GM19467 (cell line): ENCODE measurements at regions not wholly inside any gene's neighbourhood (a gene's known extent, or its start where the extent isn't known, plus 50 kb on each side); places are given as distances from the start of the nearest gene placed in this dataset.
"Not testable (repeated sequence)": the region's sequence is repeated elsewhere in the genome, so short reads cannot be mapped to it uniquely, and the experiment has no call there.

Experiments
- ATAC-seq: cut with Tn5 transposase; IDR thresholded peaks from one replicate; pipeline ENCODE4 v1.9.1; 2021; ENCODE audit warnings: mild to moderate bottlenecking, moderate library complexity; ENCODE audit not compliant: unreplicated experiment

- ATAC-seq: no peak
These were observed 73.9 kb downstream of the RMI1 start for GRCh38 chr9:84054341-84055010.

GRCh38 chr9:84057662-84058061 is 77.1 kb downstream of the RMI1 start:
- ATAC-seq: no peak

- ATAC-seq: no peak
These were observed 79.3 kb downstream of the RMI1 start for GRCh38 chr9:84059936-84060335.

GRCh38 chr9:84061613-84062193 is 81.1 kb downstream of the RMI1 start:
- no peak for ATAC-seq

- no peak for ATAC-seq
These were observed 81.9 kb downstream of the RMI1 start for GRCh38 chr9:84062538-84062937.

- no peak for ATAC-seq
These were observed 87.2 kb downstream of the RMI1 start for GRCh38 chr9:84067821-84068220.

- ATAC-seq: no peak
These were observed 88.3 kb downstream of the RMI1 start for GRCh38 chr9:84068872-84069271.

- no peak for ATAC-seq
These were observed 90.0 kb downstream of the RMI1 start for GRCh38 chr9:84070590-84070989.

GRCh38 chr9:84072621-84073180 is 92.1 kb downstream of the RMI1 start:
- ATAC-seq: no peak

- ATAC-seq: no peak
These were observed 94.4 kb downstream of the RMI1 start for GRCh38 chr9:84075004-84075403.

- ATAC-seq: no peak
These were observed 95.8 kb downstream of the RMI1 start for GRCh38 chr9:84076384-84076783.

GRCh38 chr9:84077816-84078215 is 97.2 kb downstream of the RMI1 start:
- not testable (repeated sequence) for ATAC-seq

GRCh38 chr9:84079994-84080393 is 99.4 kb downstream of the RMI1 start:
- no peak for ATAC-seq

GRCh38 chr9:84101964-84102632 is 121.5 kb downstream of the RMI1 start:
- ATAC-seq: no peak

GRCh38 chr9:84103651-84104377 is 123.2 kb downstream of the RMI1 start:
- no peak for ATAC-seq

- no peak for ATAC-seq
These were observed 126.5 kb downstream of the RMI1 start for GRCh38 chr9:84107081-84107480.

- ATAC-seq: no peak
These were observed 127.4 kb downstream of the RMI1 start for GRCh38 chr9:84107995-84108394.

- no peak for ATAC-seq
These were observed 131.1 kb downstream of the RMI1 start for GRCh38 chr9:84111726-84112125.

GRCh38 chr9:84121991-84122523 is 141.5 kb downstream of the RMI1 start:
- no peak for ATAC-seq

GRCh38 chr9:84122572-84122971 is 142.0 kb downstream of the RMI1 start:
- ATAC-seq: no peak
